DOHH2 (cell line): ENCODE measurements at regions not wholly inside any gene's neighbourhood (a gene's known extent, or its start where the extent isn't known, plus 50 kb on each side); places are given as distances from the start of the nearest gene placed in this dataset.

Source experiments
- EZH2phosphoT487 ChIP-seq: fragments of 200-600 bp; sonication (generic); IDR thresholded peaks from 2 replicates; pipeline ENCODE4 v1.6.1; 2017; ENCODE audit warnings: borderline replicate concordance, mild to moderate bottlenecking, antibody characterized with exemption, low read length, moderate library complexity, mixed read lengths
- TF ChIP-seq, protein P1 (sequence below): fragments of 200-600 bp; sonication (generic); IDR thresholded peaks from one replicate; pipeline ENCODE4 v1.5.1; 2014; ENCODE audit warnings: antibody characterized with exemption, mild to moderate bottlenecking, low read depth, low read length; ENCODE audit not compliant: poor library complexity, severe bottlenecking

DNA sequence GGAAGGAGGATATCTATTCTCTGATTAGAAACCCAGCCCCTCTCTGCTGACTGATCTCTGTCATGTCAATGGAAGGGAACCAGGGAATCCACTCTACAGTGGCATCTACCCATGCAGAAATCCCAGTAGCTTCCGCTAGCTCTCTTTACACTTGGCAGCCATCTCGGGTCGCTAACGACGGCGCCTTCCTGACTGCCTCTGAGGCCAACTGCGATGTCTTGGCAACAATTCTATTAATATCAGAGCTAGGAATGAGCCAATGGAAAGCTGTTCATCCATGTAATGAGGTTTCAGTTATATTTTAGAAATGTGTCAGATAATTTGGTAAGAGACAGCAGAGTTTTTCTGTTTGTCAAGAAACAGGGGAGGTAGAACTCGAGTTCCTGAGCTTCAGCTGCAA is 67.6 kb upstream of the ATP10B start:
- TF ChIP-seq, protein P1, sequence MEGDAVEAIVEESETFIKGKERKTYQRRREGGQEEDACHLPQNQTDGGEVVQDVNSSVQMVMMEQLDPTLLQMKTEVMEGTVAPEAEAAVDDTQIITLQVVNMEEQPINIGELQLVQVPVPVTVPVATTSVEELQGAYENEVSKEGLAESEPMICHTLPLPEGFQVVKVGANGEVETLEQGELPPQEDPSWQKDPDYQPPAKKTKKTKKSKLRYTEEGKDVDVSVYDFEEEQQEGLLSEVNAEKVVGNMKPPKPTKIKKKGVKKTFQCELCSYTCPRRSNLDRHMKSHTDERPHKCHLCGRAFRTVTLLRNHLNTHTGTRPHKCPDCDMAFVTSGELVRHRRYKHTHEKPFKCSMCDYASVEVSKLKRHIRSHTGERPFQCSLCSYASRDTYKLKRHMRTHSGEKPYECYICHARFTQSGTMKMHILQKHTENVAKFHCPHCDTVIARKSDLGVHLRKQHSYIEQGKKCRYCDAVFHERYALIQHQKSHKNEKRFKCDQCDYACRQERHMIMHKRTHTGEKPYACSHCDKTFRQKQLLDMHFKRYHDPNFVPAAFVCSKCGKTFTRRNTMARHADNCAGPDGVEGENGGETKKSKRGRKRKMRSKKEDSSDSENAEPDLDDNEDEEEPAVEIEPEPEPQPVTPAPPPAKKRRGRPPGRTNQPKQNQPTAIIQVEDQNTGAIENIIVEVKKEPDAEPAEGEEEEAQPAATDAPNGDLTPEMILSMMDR: no peak
- TF ChIP-seq EZH2phosphoT487: no peak
